GM18868 (cell line): ENCODE measurements at regions not wholly inside any gene's neighbourhood (a gene's known extent, or its start where the extent isn't known, plus 50 kb on each side); places are given as distances from the start of the nearest gene placed in this dataset.

Experiments
- ATAC-seq: cut with Tn5 transposase; IDR thresholded peaks from one replicate; pipeline ENCODE4 v1.9.1; 2021; ENCODE audit warnings: mild to moderate bottlenecking, moderate library complexity; ENCODE audit not compliant: unreplicated experiment

DNA sequence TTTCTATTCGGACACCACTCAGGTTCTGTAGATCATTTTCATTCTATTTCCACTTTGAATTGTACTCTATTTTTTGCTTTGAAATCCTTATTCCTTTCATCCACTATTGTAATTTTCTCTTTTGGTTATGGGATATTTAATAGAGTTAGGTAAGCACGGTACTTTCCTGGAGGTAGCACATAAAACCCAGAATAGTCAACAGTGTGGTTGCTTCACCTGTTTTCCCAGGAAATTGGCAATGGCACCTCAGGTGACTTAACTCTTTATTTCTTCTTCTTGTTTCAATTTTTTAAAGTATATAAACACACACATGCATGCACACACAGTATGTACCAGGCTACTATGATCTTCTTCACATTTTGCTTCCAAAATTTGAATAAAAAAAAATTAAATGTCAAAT, 682.0 kb upstream of the TMEFF2 start:
- no peak for ATAC-seq

DNA sequence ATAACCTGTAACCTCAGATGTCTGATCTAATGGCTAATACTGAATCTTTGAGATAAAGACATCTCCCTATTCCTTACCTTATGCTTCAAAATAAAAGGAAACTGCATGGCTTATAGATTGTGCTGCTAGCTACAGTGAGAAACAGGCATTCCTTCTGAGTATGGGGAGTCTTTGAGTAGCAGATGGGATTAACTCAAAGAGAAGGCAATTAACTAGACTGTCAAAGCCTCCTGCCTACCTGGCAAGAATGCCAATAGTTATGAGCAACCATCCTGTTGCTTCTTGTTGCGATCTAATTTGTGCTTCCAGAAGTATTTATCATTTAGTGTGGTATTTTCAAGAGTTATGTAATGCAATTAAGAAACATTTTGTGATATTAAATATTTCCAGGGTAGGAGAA, 660.0 kb upstream of the TMEFF2 start:
- no peak for ATAC-seq

- no peak for ATAC-seq
Observed at GRCh38 chr2:192854031-192854430, 659.3 kb upstream of the TMEFF2 start.

DNA sequence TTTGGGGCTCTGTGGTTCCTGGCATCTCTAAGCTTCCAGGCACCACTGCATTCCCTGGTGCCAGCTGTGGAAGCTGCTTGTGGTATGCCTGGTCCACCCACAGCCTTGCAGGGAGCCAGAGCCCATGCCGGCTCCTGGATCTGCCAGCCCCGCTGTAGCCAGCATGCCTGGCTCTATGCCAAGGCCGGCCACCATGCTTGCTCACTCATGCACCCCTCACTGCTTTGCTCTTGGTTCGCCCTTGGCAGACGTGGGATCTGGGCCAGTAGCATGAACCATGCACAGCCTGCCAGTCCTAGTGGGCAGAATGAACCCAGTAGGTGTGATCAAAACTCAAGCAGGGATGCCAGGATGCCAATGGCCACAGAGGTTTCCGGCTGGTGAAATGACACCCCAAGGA, 634.2 kb upstream of the TMEFF2 start:
- no peak for ATAC-seq

DNA sequence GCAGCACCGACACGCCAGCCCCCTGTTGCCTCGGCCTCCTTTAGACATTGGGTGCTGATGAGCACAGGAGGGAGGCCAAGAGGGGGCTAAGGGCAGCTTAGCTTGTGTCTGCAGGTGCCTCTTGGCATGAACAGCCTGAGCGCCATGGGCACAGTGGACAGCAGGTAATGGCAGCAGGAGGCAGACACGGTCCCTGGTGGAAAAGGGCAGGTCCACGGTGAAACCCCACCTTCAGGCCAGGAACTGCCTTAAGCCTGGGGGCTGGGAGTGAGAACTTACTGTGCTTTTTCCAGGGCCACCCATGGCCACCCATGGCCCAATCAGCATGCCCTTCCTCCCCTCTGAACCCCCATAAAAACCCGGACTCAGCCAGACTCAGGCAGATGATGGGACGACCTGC, 633.4 kb upstream of the TMEFF2 start:
- ATAC-seq: no peak

- ATAC-seq: no peak
Observed at GRCh38 chr2:192827735-192828134, 633.0 kb upstream of the TMEFF2 start.

DNA sequence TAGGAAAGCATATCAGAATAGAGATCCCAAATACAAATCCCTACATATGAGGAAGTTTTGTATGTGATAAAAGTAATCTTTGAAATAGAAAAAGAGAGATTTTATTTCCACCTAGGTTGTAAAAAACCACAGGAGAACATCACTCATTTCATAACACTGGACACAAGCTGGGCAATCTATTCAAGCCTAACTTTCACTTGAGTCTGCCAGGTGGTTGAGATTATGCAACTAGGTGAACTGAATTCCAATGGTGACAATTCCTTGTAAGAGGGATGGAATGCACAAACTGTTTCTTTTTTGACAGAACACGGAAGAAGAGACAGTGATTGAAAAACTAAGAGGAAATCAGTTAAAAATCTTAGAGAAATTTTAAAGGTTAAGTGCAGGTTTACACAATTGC, 619.6 kb upstream of the TMEFF2 start:
- ATAC-seq: no peak

DNA sequence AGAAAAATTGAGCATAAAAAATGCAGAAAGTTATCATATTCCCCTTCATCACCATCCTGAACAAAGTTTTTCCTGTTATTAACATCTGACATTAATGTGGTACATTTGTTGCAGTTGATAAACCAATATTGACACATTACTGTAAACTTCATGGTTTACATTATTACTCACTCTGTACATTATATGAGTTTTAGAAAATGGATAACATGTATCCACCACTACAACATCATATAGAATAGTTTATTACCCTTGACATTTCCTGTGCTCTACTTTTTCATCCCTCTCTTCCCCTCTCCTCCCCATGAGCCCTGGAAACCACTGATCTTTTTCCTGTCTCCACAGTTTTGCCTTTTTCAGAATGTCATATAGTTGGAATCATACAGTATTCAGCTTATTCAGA, 618.6 kb upstream of the TMEFF2 start:
- no peak for ATAC-seq

DNA sequence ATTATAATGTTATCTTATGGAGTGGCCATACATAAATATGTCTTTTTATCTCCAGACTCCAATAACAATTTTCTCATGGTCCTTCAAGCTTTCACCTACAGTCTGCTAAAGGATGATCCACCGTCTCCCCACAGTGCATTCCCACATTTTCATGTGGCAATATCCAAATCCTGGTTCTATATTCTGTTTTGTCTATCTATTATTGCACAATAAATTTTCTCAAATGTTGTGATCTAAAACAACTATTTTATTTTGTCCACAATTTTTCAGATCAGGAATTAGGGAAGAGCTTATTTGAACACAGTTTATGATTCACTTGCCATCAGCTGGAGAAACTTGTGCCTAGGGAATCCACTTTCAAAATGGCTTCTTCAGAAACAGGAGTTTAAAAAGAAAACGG, 614.4 kb upstream of the TMEFF2 start:
- no peak for ATAC-seq

- ATAC-seq: no peak
Observed at GRCh38 chr2:192783643-192784042, 588.9 kb upstream of the TMEFF2 start.

GRCh38 chr2:192775459-192776262, 580.9 kb upstream of the TMEFF2 start:
- no peak for ATAC-seq

- ATAC-seq: no peak
Observed at GRCh38 chr2:192775011-192775410, 580.3 kb upstream of the TMEFF2 start.

DNA sequence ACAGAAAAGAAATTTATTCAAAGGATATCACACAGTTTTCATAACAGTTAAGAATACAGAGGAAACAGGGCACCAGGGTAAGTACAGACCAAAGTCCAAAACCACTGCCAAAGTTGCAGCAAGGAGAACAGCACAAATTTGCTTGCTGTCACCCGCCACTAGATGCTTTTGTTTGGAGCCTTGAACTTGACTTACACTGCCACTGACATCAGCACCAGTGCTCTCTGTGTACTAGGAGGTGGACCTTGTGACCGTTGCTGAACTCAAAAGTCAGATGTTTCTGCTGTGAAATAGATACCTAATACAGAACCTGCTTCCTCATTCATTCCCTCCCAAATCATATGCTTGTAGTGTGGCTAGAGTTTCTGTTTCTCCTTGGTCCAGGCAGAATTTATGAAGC, 578.3 kb upstream of the TMEFF2 start:
- ATAC-seq: no peak

GRCh38 chr2:192749611-192750200, 555.0 kb upstream of the TMEFF2 start:
- peak; percentile 50 for ATAC-seq

DNA sequence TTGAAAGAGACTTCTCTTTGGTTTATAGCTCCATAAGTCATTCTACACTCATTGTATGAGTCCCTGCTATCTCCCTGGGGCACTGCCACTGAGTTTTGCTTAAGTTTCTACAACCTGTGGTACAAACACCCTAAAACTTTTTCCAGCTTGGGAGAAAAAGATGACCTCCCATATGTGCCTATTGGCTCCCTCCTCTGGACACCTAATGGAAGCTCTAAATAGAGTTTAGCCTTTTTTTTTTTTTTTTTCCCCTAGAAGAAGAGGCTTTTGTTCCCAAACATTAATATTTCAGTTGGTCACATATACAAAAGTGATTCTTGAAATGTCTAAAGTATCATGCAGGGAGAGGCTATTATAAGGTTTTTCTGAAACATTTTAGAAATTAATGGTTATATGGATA, 547.2 kb upstream of the TMEFF2 start:
- no peak for ATAC-seq

DNA sequence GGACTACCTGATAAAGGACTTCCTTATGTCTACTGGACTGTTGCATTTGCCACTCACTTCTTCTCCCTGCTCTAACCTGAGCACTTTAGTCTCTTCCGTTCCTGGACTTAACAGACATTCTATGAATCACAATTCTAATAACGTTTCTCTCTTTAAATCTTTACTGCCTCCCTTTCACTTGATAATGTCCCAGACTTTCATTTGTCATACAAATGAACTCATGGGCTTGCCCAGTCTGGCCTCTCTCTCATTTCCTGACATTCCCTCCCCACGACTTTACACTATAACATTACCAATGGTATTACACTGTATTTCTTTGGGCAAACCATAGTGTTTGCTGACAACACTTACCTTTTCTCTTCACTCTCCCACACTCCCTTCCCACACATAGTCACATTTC, 540.7 kb upstream of the TMEFF2 start:
- ATAC-seq: no peak

DNA sequence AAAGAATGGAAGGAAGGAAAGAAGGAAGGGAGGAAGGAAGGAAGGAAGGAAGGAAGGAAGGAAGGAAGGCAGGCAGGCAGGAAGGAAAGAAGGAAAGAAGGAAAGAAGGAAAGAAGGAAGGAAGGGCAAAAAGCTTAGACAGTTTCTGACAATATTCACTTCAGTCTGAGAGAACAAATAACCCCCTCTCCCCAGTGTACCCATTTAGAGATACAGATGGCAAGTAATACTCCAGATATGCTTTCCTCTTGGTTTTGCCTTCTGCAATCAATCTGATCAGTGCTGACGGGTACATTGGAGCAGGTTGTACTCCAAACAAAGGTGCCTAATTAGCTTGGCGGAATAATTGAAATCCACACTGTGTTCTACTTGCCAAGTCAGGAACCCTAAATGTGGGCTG, 534.6 kb upstream of the TMEFF2 start:
- no peak for ATAC-seq

DNA sequence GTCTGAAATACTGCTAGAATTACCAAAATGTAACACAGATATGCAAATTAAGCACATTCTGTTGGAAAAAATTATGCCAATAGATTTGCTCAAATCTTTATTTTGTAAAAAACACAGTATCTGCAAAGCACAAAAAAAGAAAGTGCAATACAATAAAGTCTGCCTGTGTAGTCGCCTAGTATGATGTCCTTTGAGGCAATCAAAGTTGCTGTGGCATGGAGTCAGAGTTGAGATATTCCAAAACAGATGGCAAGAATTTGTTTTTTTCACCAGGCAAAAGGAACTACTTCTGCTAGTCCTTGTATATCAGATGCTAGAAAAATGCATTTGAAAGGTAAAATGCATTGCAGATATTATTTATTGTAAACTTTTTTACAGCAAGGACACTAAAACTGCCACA, 531.3 kb upstream of the TMEFF2 start:
- ATAC-seq: no peak

DNA sequence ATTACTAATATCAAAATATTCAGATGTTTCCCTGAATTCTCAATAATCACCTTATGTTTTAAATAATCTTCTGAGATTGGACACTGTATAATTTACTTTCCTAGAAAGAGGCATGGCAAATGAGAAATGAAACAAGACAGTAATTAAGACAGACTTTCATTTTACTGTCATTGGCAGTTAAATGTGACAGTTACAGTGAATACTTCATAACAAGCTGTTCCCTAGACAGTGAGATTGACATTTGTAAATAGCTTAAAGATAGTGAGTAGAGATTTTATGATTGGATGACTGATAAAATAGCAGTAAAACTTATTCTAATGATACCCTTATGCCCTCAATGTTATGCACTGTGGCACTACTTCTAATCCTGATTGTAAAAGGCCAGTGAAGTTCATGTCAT, 524.9 kb upstream of the TMEFF2 start:
- ATAC-seq: no peak

GRCh38 chr2:192718340-192718739, 523.6 kb upstream of the TMEFF2 start:
- no peak for ATAC-seq

DNA sequence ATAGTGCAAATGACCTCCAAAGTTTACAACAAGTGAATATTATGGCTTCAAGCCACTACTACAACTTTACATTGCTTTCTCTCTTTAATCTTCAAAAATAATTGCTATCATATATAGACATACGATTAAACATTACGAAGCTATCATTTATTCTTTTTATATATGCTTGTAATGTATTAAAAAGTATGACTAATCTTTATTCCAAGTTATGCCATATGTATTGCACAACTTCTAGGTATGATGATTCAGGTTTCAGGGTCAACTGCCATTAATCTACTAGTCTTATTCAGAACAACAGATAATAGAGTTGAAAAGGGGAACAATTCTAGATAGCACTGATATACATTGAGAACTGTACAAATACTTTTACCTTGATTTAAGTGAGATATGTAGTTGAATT, 506.2 kb upstream of the TMEFF2 start:
- no peak for ATAC-seq

GRCh38 chr2:192697880-192698279, 503.1 kb upstream of the TMEFF2 start:
- ATAC-seq: no peak

- no peak for ATAC-seq
Observed at GRCh38 chr2:192696857-192697256, 502.1 kb upstream of the TMEFF2 start.
